ELF-1 (cell line): ENCODE measurements at regions not wholly inside any gene's neighbourhood (a gene's known extent, or its start where the extent isn't known, plus 50 kb on each side); places are given as distances from the start of the nearest gene placed in this dataset.
"Not testable (repeated sequence)": the region's sequence is repeated elsewhere in the genome, so short reads cannot be mapped to it uniquely, and the experiment has no call there.

Experiments
- DNase-seq: peaks from one replicate; pipeline ENCODE4 v3.0.0-alpha.2; 2016; ENCODE audit warnings: low read depth, low spot score

DNA sequence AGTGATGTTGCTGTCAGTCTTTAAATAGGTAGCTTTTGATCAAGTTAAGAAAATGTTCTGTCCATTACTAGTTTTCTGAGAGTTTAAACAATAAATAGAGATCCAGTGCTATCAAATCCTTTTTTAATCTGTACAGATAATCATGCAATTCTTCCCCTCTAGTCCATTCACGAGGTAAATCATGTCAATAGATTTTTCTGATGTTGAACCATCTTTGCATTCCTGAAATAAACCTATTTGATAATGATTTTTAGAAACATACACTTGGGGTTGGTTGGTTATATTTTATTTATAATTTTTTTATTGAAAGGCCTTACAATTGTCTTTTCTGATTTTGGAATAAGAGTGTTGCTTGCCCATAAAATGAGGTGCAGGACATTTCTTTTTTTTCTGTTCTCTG is 95.0 kb downstream of the FAM53A start:
- DNase-seq, result no peak

DNA sequence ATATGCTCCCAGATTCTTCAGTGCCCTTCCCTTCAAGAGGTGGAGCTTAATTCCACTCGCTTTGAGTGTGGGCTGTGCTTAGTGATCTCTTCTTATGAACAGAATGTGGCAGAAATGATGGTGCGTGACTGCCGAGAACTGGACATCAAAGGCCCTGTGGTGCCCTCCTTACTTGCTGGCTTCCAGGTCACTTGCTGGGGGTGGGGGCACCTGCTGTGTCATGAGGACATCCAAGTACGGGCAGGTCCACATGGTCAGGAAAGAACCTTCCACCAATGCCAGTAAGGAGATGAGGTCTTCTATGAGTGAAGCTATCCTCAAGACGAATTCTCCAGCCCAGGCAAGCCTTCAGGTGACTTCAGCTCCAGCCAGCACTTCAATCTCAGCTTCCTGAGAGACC is 95.8 kb downstream of the FAM53A start:
- no peak for DNase-seq

DNA sequence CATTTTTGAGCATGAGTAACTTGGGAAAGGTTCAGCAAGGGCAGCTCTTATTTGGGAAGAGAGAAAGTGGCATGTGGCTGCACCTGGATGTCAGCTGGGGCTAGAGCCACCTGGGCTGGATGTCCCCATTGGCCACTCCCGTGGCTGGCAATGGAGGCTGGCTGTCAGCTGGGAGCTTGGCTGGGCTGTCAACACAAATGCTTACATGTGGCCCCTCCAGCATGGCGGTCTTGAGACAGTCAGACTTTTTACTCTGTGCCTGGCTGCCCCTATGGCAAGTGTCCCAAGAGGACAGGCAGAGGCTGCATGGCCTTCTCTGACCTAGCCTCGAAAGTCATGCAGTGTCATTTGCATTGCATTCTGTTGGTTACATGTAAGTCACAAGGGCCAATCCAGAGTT is 99.6 kb downstream of the FAM53A start:
- no peak for DNase-seq

DNA sequence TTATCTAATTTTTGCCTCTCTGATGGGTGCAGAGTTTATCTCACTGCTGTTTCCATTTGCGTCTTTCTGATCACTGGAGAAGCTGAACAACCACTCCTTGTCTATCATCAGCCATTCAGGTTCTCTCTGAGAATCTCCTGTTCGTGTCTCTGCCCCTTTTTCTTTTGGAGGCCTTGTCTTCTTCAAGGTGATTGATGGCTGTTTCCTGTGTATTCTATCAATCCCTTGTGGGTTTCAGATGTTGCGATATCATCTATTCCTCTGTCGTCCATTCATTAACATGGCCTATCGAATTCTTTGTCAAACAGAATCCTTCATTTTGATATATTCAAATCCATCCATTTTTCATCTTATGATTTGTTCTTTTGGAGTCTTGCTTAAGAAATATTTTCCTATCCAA is 100.3 kb downstream of the FAM53A start:
- DNase-seq, result no peak

DNA sequence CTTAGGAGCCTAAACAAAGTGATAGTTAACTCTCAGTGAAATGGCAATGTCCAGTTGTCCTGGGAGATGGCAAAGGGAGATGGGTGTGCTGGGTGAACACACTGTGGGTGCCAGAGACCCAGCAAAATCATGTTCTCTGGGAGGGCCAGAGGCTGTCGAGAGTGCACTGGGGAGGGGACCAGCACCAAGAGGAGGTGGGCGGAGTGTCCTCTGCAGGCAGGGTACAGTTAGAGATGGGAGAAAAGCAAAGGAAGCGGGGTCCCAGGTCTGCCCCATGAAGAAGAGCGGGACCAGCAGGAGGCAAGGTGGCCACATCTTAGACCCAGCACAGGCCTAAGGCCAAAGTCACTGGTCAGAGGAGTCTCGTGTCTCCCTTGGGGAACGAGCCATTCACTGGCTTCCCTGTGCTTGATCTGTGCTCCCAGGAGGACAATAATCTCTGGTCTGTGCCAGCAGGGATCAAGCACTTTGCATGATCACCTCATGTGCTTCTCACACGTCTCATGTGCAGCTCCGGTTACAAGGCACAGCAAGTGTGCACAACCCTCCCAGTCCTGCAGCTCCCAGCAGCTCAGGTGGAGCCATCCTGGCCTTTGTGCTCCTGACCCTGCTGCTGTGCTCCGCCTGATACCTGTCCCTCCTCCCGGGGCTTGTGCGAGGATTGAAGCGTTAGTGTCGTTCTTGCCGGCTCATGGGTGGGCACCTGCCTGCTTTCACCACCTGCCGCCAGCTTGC is 100.9 kb downstream of the FAM53A start:
- DNase-seq, result no peak

DNA sequence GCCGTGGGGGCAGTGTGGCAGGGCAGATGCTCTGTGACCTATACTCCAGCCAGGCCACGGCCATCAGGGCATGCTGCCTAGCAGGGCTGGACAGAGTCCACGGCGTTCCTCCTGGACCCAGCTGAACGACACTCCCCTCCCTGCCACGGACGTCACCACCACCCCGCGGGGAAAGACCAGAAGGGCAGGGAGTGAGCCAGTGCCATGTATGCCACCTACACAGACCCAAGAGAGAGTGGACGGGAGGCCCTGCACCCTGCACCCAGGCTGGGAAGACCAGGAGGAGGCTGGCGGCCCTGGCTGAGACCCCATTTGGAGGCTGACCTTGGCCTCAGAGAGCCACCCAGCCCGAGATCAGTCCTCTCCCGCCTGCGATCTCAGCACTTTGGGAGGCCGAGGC is 101.9 kb downstream of the FAM53A start:
- no peak for DNase-seq

DNA sequence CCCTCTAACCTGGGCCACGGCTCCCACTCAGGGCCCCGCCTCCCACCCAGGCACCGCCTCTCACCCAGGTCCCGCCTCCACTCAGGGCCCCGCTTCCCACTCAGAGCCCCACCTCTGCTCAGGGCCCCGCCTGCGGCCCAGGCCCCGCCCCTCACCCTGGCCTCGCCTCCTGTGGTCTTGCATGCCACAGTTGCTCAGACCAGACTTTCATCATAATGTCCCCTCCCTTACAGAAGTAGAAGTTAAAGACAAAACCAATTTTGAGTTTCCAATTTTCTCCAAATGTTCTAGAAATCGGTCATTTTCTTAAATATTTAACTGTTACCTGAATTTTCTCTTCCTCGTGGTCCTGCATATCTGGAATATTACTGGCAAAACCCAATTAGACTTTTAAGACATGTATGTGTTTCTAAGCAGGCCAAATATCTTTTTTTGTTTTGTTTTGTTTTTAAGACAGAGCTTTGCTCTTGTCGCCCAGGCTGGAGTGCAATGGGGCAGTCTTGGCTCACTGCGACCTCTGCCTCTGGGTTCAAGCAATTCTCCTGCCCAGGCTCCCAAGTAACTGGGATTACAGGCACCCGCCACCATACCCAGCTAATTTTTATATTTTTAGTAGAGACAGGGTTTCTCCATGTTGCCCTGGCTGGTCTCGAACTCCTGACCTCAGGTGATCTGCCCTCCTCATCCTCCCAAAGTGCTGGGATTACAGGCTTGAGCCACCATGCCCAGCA is 102.8 kb downstream of the FAM53A start:
- DNase-seq, result peak; percentile 91

DNA sequence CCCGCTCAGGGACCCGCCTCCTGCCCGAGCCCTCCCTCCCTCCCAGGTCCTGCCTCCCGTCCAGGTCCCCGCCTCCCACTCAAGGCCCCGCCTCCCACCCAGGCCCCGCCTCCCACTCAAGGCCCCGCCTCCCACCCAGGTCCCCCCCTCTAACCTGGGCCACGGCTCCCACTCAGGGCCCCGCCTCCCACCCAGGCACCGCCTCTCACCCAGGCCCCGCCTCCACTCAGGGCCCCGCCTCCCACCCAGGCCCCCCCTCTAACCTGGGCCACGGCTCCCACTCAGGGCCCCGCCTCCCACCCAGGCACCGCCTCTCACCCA is 103.5 kb downstream of the FAM53A start:
- DNase-seq, result not testable (repeated sequence)

DNA sequence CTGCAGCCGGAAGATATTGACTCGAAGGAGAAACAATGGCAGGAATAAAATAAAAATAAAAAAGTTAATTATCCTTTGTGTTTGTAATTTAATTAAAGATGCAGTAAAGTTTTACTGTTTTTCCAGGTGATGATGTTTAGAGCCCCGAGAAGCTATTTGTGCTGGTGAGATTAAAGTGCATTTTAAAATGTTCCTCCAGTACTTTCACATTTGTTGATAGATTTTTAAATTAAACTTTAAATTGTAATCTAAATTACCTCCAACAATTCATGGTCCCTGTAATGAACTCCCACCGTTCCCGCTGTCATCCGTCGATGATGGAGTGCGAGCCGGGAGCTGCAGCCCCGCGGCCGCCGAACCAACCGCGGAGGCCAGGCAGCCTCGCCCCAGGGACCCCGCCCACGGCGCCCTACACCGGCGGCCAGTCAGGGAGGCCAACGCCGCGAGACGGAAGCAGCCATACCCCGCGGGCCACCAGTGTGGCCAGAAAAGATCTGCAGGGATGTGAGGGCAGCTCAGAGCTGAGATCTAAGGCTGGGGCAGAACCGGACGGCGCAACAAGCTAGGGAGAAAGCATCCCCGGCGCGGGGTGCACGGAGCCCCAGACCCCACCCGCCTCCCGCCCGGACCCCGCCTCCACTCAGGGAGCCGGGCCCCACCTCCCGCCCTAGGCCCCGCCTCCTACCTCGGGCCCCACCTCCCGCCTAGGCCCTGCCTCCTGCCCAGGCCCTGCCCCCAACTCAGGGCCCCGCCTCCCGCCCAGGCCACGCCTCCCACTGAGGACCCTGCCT is 104.0 kb downstream of the FAM53A start:
- DNase-seq, result peak; percentile 85

DNA sequence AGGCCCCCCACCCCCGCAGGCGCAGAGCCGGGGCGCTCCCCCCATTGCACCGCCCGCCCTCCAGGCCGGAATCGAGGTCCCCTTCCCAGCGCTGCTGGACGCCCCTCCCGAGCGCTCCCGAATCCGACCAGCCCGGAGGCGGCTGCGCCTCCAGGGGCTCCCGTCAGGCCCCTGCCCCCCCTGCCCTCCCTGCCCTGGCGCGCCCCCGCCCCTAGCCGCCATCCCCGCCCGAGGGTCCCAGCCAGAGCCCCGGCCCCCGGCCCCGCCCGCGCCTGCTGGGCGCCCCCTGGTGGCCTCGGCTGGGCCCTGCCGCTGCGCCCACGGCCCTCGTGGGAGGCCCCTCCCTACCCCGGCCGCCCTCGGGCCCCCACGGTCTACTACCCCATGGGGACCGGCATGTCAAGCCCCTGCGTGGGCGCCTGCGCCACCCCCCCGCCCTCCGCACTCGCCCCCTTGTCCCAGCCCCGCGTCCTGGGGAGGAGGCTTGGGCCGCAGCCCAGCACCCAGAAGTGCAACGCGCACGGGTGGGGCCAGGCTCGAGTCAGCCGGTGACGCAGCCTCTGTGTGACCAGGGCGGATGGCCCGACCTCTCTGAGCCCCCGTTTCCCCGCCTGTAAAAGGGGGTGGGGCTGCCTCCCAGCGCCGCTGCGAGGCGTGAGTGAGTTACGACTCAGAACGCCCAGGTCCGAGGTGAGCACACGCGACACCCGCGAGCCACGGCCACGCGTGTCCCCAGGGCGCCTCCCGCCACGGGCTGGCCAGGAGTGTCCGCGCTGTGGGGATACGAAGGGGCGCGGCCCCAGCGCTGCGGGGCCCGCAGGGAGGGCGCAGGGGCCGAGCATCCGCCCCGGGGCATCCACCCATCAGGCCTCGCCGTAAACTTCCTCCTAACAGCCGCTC is 104.9 kb downstream of the FAM53A start:
- DNase-seq, result peak; percentile 66

DNA sequence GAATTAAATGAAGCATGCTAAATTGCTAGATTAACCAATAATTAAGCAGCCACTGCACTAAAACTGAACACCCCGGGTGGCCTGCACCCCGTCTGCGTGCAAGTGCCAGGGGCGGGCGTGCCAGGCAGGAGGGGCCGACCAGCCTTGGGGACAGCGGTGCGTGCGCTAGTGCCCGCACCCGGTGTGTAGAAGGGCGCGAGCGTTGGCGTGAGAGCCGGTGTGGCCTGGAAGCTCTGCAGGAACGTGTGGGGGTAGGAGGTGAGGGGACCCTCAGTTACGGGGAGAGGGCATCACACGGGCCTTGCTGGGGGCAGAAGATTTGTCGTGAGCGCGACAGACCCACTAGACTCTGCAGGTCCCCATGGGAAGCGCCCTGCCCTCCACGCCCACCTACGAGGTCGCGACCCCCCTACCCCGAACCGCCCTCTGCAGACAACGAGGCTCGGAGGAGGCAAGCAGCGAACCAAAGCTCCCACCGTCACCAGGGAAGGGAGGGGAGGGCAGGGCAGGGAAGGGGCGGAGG is 105.8 kb downstream of the FAM53A start:
- DNase-seq, result peak; percentile 40

DNA sequence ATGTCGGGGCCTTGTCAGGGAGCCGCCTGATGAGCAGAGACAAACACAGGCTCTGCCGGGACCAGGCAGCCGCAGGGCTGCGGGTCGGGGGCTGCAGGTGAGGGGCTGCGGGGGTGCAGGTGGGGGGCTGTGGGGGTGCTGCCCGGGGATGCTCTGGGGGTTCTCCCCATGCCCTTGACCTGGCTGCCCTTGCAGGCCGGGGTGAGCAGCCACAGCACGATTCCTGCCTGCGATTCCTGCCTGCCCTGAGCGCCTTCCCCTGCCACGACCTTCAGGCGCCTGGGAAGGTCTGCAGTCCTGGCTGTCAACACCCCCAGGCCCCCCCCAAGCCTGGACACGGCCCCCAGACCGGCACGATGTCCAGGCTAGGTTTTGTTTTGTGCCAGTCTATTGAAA is 106.3 kb downstream of the FAM53A start:
- DNase-seq, result no peak

DNA sequence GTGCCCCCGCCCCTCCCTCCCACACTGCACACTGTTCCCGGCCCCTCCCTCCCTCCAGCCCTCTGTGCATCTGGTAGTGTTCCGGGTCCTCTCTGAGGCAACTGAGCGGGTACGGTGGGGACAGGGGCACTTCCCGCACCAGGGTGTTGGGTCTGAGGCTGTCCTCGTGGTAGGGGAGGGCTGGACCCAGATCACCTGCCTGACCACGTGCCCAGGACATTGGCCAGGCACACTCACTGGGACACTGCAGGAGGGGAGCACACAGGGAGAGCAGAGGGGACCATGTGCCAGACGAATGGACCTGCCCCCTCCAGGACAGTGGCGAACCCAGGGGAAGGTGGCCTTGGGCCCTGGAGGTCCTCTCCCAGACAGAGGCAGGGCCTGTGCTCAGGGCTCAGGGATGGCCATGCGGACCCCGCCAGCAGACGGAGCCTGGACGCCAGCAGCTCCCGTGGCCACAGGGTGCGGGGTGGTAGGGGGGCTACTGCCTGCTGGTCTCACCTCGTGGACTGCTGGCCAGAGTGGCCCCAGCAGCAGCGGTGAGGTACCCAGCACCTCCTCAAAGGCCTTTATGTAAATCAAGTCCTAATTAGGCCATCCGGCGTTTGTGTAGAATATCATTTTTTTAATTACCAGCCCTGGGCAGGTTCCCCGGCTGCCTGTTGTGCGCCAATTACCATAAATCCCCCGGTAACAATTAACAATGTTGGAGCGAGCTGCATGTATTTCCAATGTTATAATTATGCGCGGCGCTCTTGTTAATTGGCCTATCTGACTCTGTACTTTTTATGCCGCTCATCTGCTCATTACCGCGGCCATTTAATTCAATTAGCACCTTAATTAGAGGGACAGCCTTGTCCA is 106.9 kb downstream of the FAM53A start:
- DNase-seq, result no peak

DNA sequence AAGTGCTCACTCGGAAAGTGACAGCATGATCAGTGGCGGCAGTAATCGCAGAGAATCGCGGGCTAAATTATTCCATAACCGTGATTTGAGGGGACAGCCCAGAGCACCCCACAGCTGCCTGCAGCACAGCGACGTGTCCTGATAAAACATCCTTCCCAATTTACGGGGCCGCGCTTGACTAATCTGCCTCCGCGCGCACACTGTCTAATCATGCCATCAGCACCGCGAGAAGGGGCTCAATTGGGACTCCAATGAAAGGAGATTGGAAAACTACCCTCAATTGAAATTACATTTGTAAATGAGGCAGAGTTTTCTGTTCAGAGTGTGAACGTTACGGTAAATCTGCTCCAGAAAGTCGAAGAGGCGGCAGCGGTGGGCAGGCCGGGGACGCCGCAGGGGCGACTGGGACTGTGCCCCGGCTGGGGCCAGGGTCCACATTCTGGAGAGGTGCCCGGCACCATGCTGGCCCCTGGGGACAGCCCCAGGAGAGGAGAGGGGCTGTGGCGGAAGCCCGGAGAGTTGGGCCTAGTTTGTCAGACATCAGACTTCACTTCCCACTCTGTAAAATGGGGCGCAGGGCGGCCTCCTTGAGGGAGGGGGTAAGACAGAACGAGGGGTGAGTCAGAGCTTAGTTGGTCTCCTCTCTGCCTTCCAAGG is 107.7 kb downstream of the FAM53A start:
- DNase-seq, result no peak

DNA sequence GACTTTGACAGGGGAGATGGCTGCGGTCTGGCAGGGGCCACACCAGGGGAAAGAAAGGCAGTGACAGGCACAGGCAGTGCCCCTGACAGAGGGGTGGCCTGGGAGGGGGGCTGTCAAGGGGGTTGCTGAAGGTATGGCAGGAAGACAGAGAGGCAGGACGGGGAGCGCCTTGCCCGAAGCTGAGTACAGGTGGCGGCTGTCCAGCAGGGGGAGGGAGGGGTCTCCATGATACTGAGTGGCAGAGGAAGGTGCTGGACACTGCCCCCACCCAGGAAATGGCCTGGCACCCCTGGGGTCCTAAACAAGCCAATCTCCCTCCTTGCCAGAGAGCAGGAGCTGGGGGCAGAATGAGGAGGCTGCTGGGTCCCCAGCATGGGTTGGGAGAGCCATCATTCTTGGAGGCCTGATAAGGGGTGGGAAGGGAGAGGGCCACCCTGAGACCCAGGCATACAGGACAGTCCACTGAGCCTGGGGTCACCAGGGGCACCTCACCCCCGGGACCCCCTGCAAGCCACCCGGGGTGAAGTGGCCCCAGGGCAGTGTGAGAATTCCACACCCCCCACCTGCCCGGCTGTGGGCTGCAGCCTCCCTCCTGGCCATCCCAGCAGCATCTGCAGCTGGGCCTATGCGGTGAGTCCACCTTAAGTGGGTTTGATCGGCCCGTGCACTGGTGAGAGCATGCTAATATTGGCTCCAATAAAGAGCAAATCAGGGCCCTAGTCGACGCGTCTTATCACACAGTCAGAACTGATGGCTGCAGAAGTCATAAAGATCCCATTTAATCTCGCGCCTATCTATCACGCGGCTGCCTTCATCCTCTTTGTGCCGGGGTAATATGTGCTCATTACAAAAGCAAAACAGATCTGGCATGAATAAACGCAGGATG is 108.5 kb downstream of the FAM53A start:
- DNase-seq, result no peak

DNA sequence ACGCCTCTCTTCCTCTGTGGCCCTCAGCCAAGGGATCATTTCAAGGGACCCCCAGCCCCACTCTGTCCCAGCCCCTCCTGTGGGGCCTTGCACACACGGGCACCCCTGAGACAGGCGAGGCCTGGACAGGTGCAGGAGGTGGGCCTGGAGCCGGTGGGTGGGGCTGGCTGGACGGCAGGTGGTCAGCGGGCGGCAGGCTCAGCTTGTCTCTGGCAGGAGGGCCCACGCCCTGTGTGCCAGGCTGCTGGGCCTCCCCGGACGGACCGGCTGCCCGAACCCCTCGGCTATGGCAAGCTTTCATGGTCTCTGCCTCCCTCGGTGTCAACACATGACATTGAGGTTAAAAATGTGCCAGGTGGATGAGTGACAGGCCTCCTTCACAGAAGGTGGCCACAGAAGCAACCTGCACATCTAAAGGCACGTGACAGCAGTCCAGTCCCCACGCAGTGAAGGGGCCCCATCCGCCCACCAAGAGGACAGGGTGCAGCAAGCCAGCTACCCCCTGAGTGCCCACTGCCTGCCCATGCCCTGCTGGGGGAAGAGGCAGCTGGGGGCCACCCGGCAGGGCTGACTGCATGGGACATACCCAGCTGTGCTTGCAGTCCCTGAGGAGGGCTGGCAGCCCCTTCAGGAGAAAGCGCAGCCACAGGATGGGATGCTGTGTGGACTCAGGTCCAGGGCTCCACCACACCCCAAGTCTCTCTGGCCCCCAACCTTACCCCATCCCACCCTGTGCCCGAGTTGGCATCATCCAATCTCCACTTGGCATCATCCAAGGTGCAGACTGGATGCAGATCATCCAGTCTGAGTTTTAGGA is 109.3 kb downstream of the FAM53A start:
- no peak for DNase-seq

DNA sequence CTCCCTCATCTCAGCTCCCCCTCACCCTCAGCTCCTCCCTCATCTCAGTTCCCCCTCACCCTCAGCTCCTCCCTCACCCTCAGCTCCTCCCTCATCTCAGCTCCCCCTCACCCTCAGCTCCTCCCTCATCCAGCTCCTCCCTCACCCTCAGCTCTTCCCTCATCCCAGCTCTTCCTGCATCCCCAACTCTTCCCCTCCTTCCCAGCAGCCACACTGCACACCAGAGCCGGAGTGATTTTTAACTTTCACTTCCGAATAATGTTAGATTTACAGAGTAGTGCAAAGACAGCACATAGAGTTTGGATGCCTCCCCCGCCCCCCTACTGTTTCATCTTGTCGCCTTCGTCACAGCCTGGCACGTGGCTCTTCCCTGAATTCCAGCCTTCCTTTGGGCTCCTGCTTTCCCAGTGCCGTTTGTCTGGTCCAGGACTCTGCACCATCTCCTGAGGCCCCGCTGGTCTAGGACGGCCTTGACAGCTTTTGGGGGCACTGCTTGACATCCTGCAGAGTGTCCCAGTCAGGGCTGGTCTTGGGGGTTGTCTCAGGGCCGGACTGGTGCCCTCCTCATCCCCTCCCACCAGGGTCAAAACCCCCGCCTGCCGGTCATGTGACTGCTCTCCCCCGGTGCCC is 110.2 kb downstream of the FAM53A start:
- DNase-seq, result no peak
